Left ventricle myocardium superior (tissue), 1 donor: ENCODE measurements at regions not wholly inside any gene's neighbourhood (a gene's known extent, or its start where the extent isn't known, plus 50 kb on each side); places are given as distances from the start of the nearest gene placed in this dataset.
"Not testable (repeated sequence)": the region's sequence is repeated elsewhere in the genome, so short reads cannot be mapped to it uniquely, and the experiment has no call there.

Experiments used
- ATAC-seq: fragments of 200-7000 bp; cut with Tn5 transposase; one replicate; pipeline ENCODE4 v1.9.1; 2020; ENCODE audit warnings: mild to moderate bottlenecking, moderate library complexity
- DNase-seq: peaks from one replicate; pipeline ENCODE4 v3.0.0-alpha.2; 2020
- intact Hi-C: fragments of 100-400 bp; cut with micrococcal nuclease; formaldehyde crosslinking; loops from one replicate; pipeline ENCODE4 v1.11.0; 2022
- donor health status: DM: no; HTN: yes; CAD: no; lungs with severe emphysema.

- ATAC-seq = no peak
Observed at GRCh38 chr6:8914700-8915099, 479.4 kb upstream of the SLC35B3 start.

GRCh38 chr6:8908638-8909037, 473.3 kb upstream of the SLC35B3 start:
- intact Hi-C loops = no loop called here
- no peak for DNase-seq
- ATAC-seq = no peak

More at GRCh38 chr6:8914700-8915099, 479.4 kb upstream of the SLC35B3 start:
- no peak for DNase-seq
- intact Hi-C loops = no loop called here

GRCh38 chr6:8906699-8907098, 471.4 kb upstream of the SLC35B3 start:
- DNase-seq = no peak
- ATAC-seq = no peak
- intact Hi-C loops = no loop called here

GRCh38 chr6:8905757-8906156, 470.4 kb upstream of the SLC35B3 start:
- intact Hi-C loops = no loop called here
- ATAC-seq (no peak), DNase-seq (no peak)

GRCh38 chr6:8904754-8905153, 469.4 kb upstream of the SLC35B3 start:
- ATAC-seq (no peak), DNase-seq (no peak)
- intact Hi-C loops = no loop called here

- no peak for ATAC-seq
- intact Hi-C loops = no loop called here
Observed at GRCh38 chr6:8900056-8900455, 464.7 kb upstream of the SLC35B3 start.

GRCh38 chr6:8889514-8889913, 454.2 kb upstream of the SLC35B3 start:
- ATAC-seq (no peak), DNase-seq (no peak)
- intact Hi-C loops = no loop called here

More at GRCh38 chr6:8900056-8900455, 464.7 kb upstream of the SLC35B3 start:
- no peak for DNase-seq

GRCh38 chr6:8888468-8888867, 453.1 kb upstream of the SLC35B3 start:
- ATAC-seq (no peak), DNase-seq (no peak)
- intact Hi-C loops = no loop called here

- DNase-seq = no peak
- intact Hi-C loops = no loop called here
- no peak for ATAC-seq
Observed at GRCh38 chr6:8881663-8882062, 446.3 kb upstream of the SLC35B3 start.

- intact Hi-C loops = no loop called here
- DNase-seq (no peak), ATAC-seq (no peak)
Observed at GRCh38 chr6:8879334-8879733, 444.0 kb upstream of the SLC35B3 start.

- ATAC-seq (no peak), DNase-seq (no peak)
Observed at GRCh38 chr6:8875986-8876385, 440.6 kb upstream of the SLC35B3 start.

GRCh38 chr6:8872589-8872988, 437.2 kb upstream of the SLC35B3 start:
- DNase-seq (no peak), ATAC-seq (no peak)
- intact Hi-C loops = no loop called here

More at GRCh38 chr6:8875986-8876385, 440.6 kb upstream of the SLC35B3 start:
- intact Hi-C loops = no loop called here

GRCh38 chr6:8865451-8865850, 430.1 kb upstream of the SLC35B3 start:
- DNase-seq = no peak
- intact Hi-C loops = no loop called here
- no peak for ATAC-seq

GRCh38 chr6:8860671-8861070, 425.3 kb upstream of the SLC35B3 start:
- intact Hi-C loops = no loop called here
- ATAC-seq = no peak

GRCh38 chr6:8859501-8859900, 424.2 kb upstream of the SLC35B3 start:
- DNase-seq = no peak
- no peak for ATAC-seq
- intact Hi-C loops = no loop called here

More at GRCh38 chr6:8860671-8861070, 425.3 kb upstream of the SLC35B3 start:
- DNase-seq = no peak

- no peak for DNase-seq
- ATAC-seq = peak; percentile 44
- intact Hi-C loops = no loop called here
Observed at GRCh38 chr6:8858854-8859331, 423.5 kb upstream of the SLC35B3 start.

- intact Hi-C loops = no loop called here
- no peak for DNase-seq
- peak; percentile 97 for ATAC-seq
Observed at GRCh38 chr6:8857160-8857559, 421.8 kb upstream of the SLC35B3 start.

- intact Hi-C loops = no loop called here
- ATAC-seq (no peak), DNase-seq (no peak)
Observed at GRCh38 chr6:8855411-8855810, 420.1 kb upstream of the SLC35B3 start.

GRCh38 chr6:8852332-8852731, 417.0 kb upstream of the SLC35B3 start:
- intact Hi-C loops = no loop called here
- ATAC-seq = no peak
- DNase-seq = no peak

- ATAC-seq, intact Hi-C loops, DNase-seq: not testable (repeated sequence)
Observed at GRCh38 chr6:8846680-8847079, 411.3 kb upstream of the SLC35B3 start.

- intact Hi-C loops = no loop called here
- ATAC-seq (no peak), DNase-seq (no peak)
Observed at GRCh38 chr6:8845690-8846089, 410.3 kb upstream of the SLC35B3 start.

- intact Hi-C loops = no loop called here
- no peak for ATAC-seq
Observed at GRCh38 chr6:8844968-8845367, 409.6 kb upstream of the SLC35B3 start.

More at GRCh38 chr6:8844968-8845367, 409.6 kb upstream of the SLC35B3 start:
- no peak for DNase-seq
